ENCODE measurements at regions not wholly inside any gene's neighbourhood (a gene's known extent, or its start where the extent isn't known, plus 50 kb on each side); places are given as distances from the start of the nearest gene placed in this dataset.

- TF ChIP-seq, protein P1, sequence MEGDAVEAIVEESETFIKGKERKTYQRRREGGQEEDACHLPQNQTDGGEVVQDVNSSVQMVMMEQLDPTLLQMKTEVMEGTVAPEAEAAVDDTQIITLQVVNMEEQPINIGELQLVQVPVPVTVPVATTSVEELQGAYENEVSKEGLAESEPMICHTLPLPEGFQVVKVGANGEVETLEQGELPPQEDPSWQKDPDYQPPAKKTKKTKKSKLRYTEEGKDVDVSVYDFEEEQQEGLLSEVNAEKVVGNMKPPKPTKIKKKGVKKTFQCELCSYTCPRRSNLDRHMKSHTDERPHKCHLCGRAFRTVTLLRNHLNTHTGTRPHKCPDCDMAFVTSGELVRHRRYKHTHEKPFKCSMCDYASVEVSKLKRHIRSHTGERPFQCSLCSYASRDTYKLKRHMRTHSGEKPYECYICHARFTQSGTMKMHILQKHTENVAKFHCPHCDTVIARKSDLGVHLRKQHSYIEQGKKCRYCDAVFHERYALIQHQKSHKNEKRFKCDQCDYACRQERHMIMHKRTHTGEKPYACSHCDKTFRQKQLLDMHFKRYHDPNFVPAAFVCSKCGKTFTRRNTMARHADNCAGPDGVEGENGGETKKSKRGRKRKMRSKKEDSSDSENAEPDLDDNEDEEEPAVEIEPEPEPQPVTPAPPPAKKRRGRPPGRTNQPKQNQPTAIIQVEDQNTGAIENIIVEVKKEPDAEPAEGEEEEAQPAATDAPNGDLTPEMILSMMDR (IDR thresholded peaks at IDR 0.05; ENCODE audit: insufficient read depth, low read length) = no peak
- TF ChIP-seq GABPA (IDR thresholded peaks at IDR 0.05; ENCODE audit: low read depth) = no peak
- TF ChIP-seq POLR2AphosphoS5 (IDR thresholded peaks at IDR 0.05; ENCODE audit: low read depth) = no peak
- TF ChIP-seq SPI1 (IDR thresholded peaks at IDR 0.05; ENCODE audit: borderline replicate concordance, low read depth) = no peak
These were observed 179.6 kb downstream of the CCNG2 start for GRCh38 chr4:77336411-77337142.
